ENCODE measurements at regions not wholly inside any gene's neighbourhood (a gene's known extent, or its start where the extent isn't known, plus 50 kb on each side); places are given as distances from the start of the nearest gene placed in this dataset.

- DNase-seq = peak; percentile 37
Observed at GRCh38 chr13:91142572-91142971, 204.9 kb upstream of the MIR17HG start.

GRCh38 chr13:91144054-91144453 lies 203.4 kb upstream of the MIR17HG start:
- DNase-seq = no peak

- no peak for DNase-seq
Observed at GRCh38 chr13:91144486-91144885, 203.0 kb upstream of the MIR17HG start.

- no peak for DNase-seq
Observed at GRCh38 chr13:91145571-91146205, 201.8 kb upstream of the MIR17HG start.

GRCh38 chr13:91146601-91147000 lies 200.9 kb upstream of the MIR17HG start:
- DNase-seq = no peak

GRCh38 chr13:91148098-91148497 lies 199.4 kb upstream of the MIR17HG start:
- DNase-seq = no peak

- DNase-seq = no peak
Observed at GRCh38 chr13:91151921-91152320, 195.6 kb upstream of the MIR17HG start.

GRCh38 chr13:91153372-91153771 lies 194.1 kb upstream of the MIR17HG start:
- DNase-seq = no peak

- no peak for DNase-seq
Observed at GRCh38 chr13:91154558-91155353, 192.7 kb upstream of the MIR17HG start.

- no peak for DNase-seq
Observed at GRCh38 chr13:91155512-91156114, 191.9 kb upstream of the MIR17HG start.

- DNase-seq = no peak
Observed at GRCh38 chr13:91157273-91158016, 190.0 kb upstream of the MIR17HG start.

GRCh38 chr13:91158017-91158395 lies 189.5 kb upstream of the MIR17HG start:
- no peak for DNase-seq

GRCh38 chr13:91162180-91162579 lies 185.3 kb upstream of the MIR17HG start:
- DNase-seq = no peak

GRCh38 chr13:91162589-91162988 lies 184.9 kb upstream of the MIR17HG start:
- no peak for DNase-seq

- no peak for DNase-seq
Observed at GRCh38 chr13:91165758-91166157, 181.7 kb upstream of the MIR17HG start.

- DNase-seq = no peak
Observed at GRCh38 chr13:91166714-91167511, 180.6 kb upstream of the MIR17HG start.

GRCh38 chr13:91167706-91168385 lies 179.6 kb upstream of the MIR17HG start:
- DNase-seq = no peak

GRCh38 chr13:91168386-91168711 lies 179.1 kb upstream of the MIR17HG start:
- no peak for DNase-seq

GRCh38 chr13:91169321-91170050 lies 178.0 kb upstream of the MIR17HG start:
- DNase-seq = no peak

- DNase-seq = no peak
Observed at GRCh38 chr13:91172160-91172559, 175.3 kb upstream of the MIR17HG start.

GRCh38 chr13:91174886-91175501 lies 172.5 kb upstream of the MIR17HG start:
- no peak for DNase-seq

Measured in NCI-H345 (cell line).